DMS53 (cell line): ENCODE measurements at regions not wholly inside any gene's neighbourhood (a gene's known extent, or its start where the extent isn't known, plus 50 kb on each side); places are given as distances from the start of the nearest gene placed in this dataset.

Source experiments
- DNase-seq: peaks from one replicate; lab custom pipeline; 2025; lab: John Stamatoyannopoulos, UW

DNA sequence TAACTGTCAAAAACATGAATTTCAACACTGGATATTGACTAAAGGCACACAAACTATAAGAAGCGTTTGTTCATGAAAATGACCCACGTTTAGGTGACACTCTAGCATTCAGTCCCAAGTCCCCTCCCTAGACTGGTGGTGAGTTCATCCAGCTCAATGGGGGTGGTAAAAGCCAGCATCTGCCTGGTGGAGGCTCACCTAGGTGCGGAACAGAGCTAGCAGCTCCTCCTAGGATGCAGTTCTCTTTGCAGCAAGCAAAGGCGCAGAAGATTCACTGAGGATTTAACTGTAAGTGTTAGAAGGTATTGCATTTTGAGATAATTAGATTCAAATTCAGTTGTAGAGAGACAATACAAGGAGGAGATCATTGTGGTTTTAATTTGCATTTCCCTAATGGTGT is 87.6 kb downstream of the VSTM2A start:
- DNase-seq = no peak

GRCh38 chr7:54622696-54623309 is 80.6 kb downstream of the VSTM2A start:
- no peak for DNase-seq
